ENCODE measurements at regions not wholly inside any gene's neighbourhood (a gene's known extent, or its start where the extent isn't known, plus 50 kb on each side); places are given as distances from the start of the nearest gene placed in this dataset.
"Not testable (repeated sequence)": the region's sequence is repeated elsewhere in the genome, so short reads cannot be mapped to it uniquely, and the experiment has no call there.

GRCh38 chr6:104506429-104506828 lies 353.3 kb downstream of the HACE1 start:
- no peak for DNase-seq

GRCh38 chr6:104505838-104506237 lies 353.9 kb downstream of the HACE1 start:
- peak; percentile 40 for DNase-seq

GRCh38 chr6:104500265-104500664 lies 359.5 kb downstream of the HACE1 start:
- no peak for DNase-seq

GRCh38 chr6:104486035-104486434 lies 373.7 kb downstream of the HACE1 start:
- DNase-seq, result no peak

- DNase-seq, result no peak
These were observed 375.1 kb downstream of the HACE1 start for GRCh38 chr6:104484626-104485025.

GRCh38 chr6:104484191-104484590 lies 375.5 kb downstream of the HACE1 start:
- DNase-seq, result no peak

GRCh38 chr6:104483225-104483834 lies 376.4 kb downstream of the HACE1 start:
- no peak for DNase-seq

GRCh38 chr6:104477569-104477968 lies 382.1 kb downstream of the HACE1 start:
- DNase-seq, result no peak

- DNase-seq, result no peak
These were observed 386.7 kb downstream of the HACE1 start for GRCh38 chr6:104473021-104473429.

- DNase-seq, result no peak
These were observed 387.5 kb downstream of the HACE1 start for GRCh38 chr6:104472021-104472901.

GRCh38 chr6:104466306-104466705 lies 393.4 kb downstream of the HACE1 start:
- no peak for DNase-seq

- no peak for DNase-seq
These were observed 396.7 kb downstream of the HACE1 start for GRCh38 chr6:104462811-104463599.

- no peak for DNase-seq
These were observed 398.8 kb downstream of the HACE1 start for GRCh38 chr6:104460738-104461483.

GRCh38 chr6:104459543-104459942 lies 400.2 kb downstream of the HACE1 start:
- no peak for DNase-seq

GRCh38 chr6:104449918-104450317 lies 409.8 kb downstream of the HACE1 start:
- no peak for DNase-seq

- not testable (repeated sequence) for DNase-seq
These were observed 413.3 kb downstream of the HACE1 start for GRCh38 chr6:104446101-104447080.

GRCh38 chr6:104434519-104434918 lies 425.2 kb downstream of the HACE1 start:
- no peak for DNase-seq

GRCh38 chr6:104431096-104431495 lies 428.6 kb downstream of the HACE1 start:
- DNase-seq, result no peak

- DNase-seq, result no peak
These were observed 431.5 kb downstream of the HACE1 start for GRCh38 chr6:104428184-104428583.

GRCh38 chr6:104423691-104424090 lies 436.0 kb downstream of the HACE1 start:
- DNase-seq, result no peak

GRCh38 chr6:104421650-104422049 lies 438.1 kb downstream of the HACE1 start:
- DNase-seq, result no peak
